Adrenal gland (tissue), 9 donors: ENCODE measurements at regions not wholly inside any gene's neighbourhood (a gene's known extent, or its start where the extent isn't known, plus 50 kb on each side); places are given as distances from the start of the nearest gene placed in this dataset.

Source experiments
- DNase-seq, 7 donors: peaks; one replicate each; pipeline ENCODE4 v3.0.0-alpha.2; 2019 to 2020
- H3K27ac ChIP-seq, 5 donors: fragments of 200-600 bp; sonication (generic) in 4 of 5; 1 replicate in 3 of 5; 2 replicates in 2 of 5; pipeline versions ENCODE4 v1.5.1 to v1.8.0; 2016 to 2020; ENCODE audit warnings: mild to moderate bottlenecking in 1 of 5
- H3K27me3 ChIP-seq: fragments of 200-600 bp; 2 replicates; pipeline ENCODE4 v1.8.0; 2021
- H3K36me3 ChIP-seq, 2 donors: fragments of 200-600 bp; replicated peaks in 1 of 2; 1 replicate in 1 of 2; 2 replicates in 1 of 2; pipeline versions ENCODE4 v1.5.1 to v1.8.0; 2018 to 2022
- H3K4me1 ChIP-seq, 2 donors: fragments of 200-600 bp; replicated peaks in 1 of 2; 1 replicate in 1 of 2; 2 replicates in 1 of 2; pipeline versions ENCODE4 v1.5.1 to v1.8.0; 2018 to 2021
- H3K4me3 ChIP-seq, 4 donors: fragments of 200-600 bp; sonication (generic) in 3 of 4; one replicate each; pipeline ENCODE4 v1.5.1; 2016 to 2018
- H3K9me3 ChIP-seq, 3 donors: fragments of 200-600 bp; sonication (generic) in 1 of 3; replicated peaks in 1 of 3; 1 replicate in 2 of 3; 2 replicates in 1 of 3; pipeline versions ENCODE4 v1.5.1 to v1.8.0; 2016 to 2021
- CTCF ChIP-seq, 6 experiments: fragments of 450-650 bp in 4 of 6; fragments of 200-600 bp in 2 of 6; sonication (generic) in 1 of 6; IDR thresholded peaks; 1 replicate in 5 of 6; 2 replicates in 1 of 6; pipeline versions ENCODE4 v1.5.1 to v1.8.0; 2016 to 2021; ENCODE audit warnings: antibody characterized with exemption in 6 of 6, mild to moderate bottlenecking in 2 of 6, moderate library complexity in 1 of 6
- POLR2A ChIP-seq, 2 donors: fragments of 450-650 bp; IDR thresholded peaks; one replicate each; pipeline ENCODE4 v1.6.1; 2017; ENCODE audit warnings: antibody characterized with exemption in 2 of 2, mild to moderate bottlenecking in 2 of 2, moderate library complexity in 1 of 2
- WGBS, 4 donors: extraction: QIAGEN DNeasy Blood & Tissue Kit in 2 of 4; methylation state at CpG; one replicate each; pipeline versions ENCODE4 v1.1.5 to v1.1.7; 2013 to 2017; 5-methylcytosine and 5-hydroxymethylcytosine counted together
- intact Hi-C, 2 donors: fragments of 100-400 bp; cut with DNase I; formaldehyde crosslinking; loops; one replicate each; pipeline versions ENCODE4 v1.14.1 to v1.15.0; 2022 to 2023
- donor health status: healthy with polysubstance abuse.
- donor health status: Bipolar disorder and iron deficiency.
- donor health status: DM: yes; HTN: yes; CAD: no.
- donor health status: DM: no; HTN: no; CAD: no.
- donor health status: DM: no; HTN: no; CAD: no.

GRCh38 chr9:86670536-86670935 lies 276.8 kb downstream of the GAS1 start:
- WGBS, 4 donors: 87 to 94% (median 92%) methylated on average over 4 of the region's 4 CpGs
- H3K4me3 ChIP-seq: no peak overlapping the region
- intact Hi-C loops: no loop called here

GRCh38 chr9:86670076-86670475 lies 277.2 kb downstream of the GAS1 start:
- Histone ChIP-seq H3K27me3 (no peaks in the 10 kb centered on the region), H3K9me3 (no peaks in the 10 kb centered on the region), H3K4me1 (no peaks in the 10 kb centered on the region), H3K36me3 (no peaks in the 10 kb centered on the region), H3K4me3 (no peak overlapping the region), H3K27ac (no peak overlapping the region)
- DNase-seq: no peak
- 79 to 88% (median 84%) methylated on average over 3 of the region's 3 CpGs for WGBS, 4 donors
- no peak for TF ChIP-seq POLR2A (IDR thresholded peaks at IDR 0.05)
- TF ChIP-seq CTCF (IDR thresholded peaks at IDR 0.05): no peak
- intact Hi-C loops: no loop called here

More at GRCh38 chr9:86670536-86670935, 276.8 kb downstream of the GAS1 start:
- Histone ChIP-seq H3K4me1 (no peaks in the 10 kb centered on the region), H3K27ac (no peak overlapping the region), H3K36me3 (no peaks in the 10 kb centered on the region), H3K27me3 (no peaks in the 10 kb centered on the region), H3K9me3 (no peaks in the 10 kb centered on the region)
- no peak for DNase-seq
- TF ChIP-seq POLR2A (IDR thresholded peaks at IDR 0.05): no peak
- TF ChIP-seq CTCF (IDR thresholded peaks at IDR 0.05): no peak

DNA sequence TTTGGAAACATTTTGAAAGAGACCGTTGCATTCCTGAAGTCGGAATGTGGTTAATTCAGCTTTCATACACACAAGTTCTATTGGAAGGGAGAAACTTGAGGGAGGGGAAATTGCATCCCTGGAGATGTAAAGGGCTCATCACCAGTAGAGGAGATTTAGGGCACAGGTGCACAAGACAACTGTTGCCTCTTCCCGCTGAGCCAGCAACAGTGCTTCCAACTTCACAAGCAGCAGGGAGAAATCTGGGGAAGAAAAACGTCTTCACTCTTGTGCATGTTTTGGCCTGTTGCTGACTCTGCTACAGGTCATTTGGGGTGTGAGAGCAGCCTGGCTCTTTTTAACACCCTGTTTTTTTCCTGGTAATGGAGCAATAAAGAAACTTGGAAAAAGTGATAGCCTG lies 277.9 kb downstream of the GAS1 start:
- Histone ChIP-seq H3K4me3 (no peak overlapping the region), H3K27ac (no peak overlapping the region), H3K36me3 (no peaks in the 10 kb centered on the region), H3K27me3 (no peaks in the 10 kb centered on the region), H3K4me1 (no peaks in the 10 kb centered on the region), H3K9me3 (no peaks in the 10 kb centered on the region)
- DNase-seq: no peak
- WGBS, 4 donors: 57 to 62% (median 60%) methylated on average over 4 of the region's 4 CpGs
- intact Hi-C loops: no loop called here
- TF ChIP-seq POLR2A (IDR thresholded peaks at IDR 0.05) (no peak), CTCF (IDR thresholded peaks at IDR 0.05) (no peak)

DNA sequence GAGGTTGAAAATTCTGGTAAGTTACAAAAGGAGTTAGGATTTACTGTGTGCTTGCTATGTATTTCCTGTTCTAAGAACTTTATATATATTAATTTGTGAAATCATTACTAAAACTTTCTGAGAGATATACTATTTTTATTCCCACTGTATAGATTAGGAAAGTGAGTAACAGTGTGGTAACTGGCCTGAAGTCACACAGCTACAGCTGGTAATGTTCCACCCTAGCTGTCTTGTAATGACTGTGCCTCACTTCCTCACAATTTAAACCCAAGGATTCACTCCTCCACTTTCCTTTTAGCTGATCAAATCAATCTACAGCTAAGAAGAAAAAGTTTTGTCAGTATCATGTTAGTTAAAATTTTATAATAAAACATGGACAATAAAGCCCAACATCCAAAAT lies 278.8 kb downstream of the GAS1 start:
- TF ChIP-seq POLR2A (IDR thresholded peaks at IDR 0.05) (no peak), CTCF (IDR thresholded peaks at IDR 0.05) (no peak)
- H3K27me3 ChIP-seq: no peaks in the 10 kb centered on the region
- DNase-seq: no peak
- no peaks in the 10 kb centered on the region for H3K4me1 ChIP-seq
- no peak overlapping the region for H3K4me3 ChIP-seq
- no peaks in the 10 kb centered on the region for H3K36me3 ChIP-seq
- intact Hi-C loops: no loop called here
- no peak overlapping the region for H3K27ac ChIP-seq
- H3K9me3 ChIP-seq: no peaks in the 10 kb centered on the region
